ENCODE measurements at regions not wholly inside any gene's neighbourhood (a gene's known extent, or its start where the extent isn't known, plus 50 kb on each side); places are given as distances from the start of the nearest gene placed in this dataset.
"Not testable (repeated sequence)": the region's sequence is repeated elsewhere in the genome, so short reads cannot be mapped to it uniquely, and the experiment has no call there.

DNA sequence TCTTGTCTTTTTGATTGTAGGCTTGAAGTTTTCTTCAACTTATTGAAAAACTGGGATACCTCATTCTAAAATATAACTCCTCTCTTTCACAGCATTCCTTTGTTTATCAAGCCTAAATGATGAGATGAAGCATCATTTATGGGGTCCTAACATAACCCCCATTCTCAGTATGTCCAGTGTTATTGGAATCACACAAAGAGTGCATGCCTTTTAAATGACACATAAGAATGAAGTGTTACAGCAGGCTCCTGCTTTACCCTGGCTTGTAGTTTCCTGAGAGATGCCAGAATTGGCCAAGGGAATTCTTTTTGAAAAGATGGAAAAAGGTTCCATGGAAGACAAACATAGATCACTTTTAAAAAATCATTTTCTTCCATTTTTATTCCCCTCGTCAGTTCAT lies 502.4 kb downstream of the BCKDHB start:
- FAIRE-seq: no peak

DNA sequence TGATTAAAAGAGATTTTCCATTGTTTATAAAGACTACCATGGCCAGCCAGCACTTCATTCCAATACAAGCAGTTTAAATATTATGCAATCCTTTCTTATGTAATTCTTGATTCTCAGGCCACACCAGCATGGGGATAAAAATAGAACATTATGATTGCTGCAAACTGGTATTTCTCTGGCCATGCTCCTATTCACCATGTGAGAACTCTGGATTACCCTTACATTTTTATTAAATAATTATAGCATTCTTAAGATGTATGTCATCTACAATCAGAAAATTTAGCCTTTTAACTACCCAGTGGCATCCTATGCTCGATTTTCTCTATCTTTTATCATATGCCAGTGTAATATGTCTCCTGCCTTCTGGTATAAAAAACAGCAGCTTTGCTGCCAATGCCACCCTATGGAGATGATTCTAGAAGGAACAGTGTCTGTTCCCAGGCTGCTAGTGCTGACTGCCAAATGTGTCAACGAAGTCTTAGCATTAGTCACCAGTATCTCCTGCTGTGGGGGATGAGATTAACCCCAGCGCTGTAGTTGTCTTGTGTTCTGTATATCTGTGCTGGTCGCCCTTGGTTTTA lies 501.4 kb downstream of the BCKDHB start:
- no peak for FAIRE-seq

DNA sequence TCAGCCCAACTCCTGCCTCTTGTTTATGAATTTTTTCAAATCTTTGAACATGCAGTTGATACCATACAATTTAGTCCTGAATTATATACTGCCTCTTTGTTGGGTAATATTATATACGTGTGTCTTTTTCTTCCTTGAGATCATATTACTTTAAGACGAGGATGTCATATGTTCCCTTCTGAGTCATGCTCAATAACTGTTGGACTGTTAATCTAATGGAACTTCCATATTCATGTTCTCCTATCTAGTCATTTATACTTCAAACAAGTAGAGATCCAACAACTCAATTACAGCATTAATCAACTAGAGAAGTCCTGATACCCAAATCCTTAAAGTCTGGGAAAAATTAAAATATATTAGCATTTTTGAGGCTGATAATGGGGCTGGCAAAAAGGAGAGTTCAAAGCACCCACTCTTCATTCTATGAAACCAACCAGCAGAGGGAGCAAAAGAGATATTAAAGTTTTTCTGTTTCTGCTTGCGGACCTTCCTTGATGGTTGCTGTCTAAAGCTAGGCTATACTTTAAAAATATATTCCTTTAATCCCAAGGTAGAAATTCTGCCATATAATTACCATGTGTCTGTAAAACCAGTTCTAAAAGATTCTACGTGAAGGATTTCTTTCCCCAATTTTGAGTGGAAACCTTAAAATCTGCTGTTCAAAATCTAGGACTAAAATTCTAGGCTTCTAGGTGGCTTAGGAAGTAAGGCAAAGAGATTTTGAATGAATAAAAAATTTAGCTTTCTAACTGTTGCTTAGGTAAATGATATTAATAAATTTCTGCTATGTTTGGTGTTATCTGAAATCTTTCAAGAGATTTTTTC lies 498.9 kb downstream of the BCKDHB start:
- peak; percentile 75 for FAIRE-seq

DNA sequence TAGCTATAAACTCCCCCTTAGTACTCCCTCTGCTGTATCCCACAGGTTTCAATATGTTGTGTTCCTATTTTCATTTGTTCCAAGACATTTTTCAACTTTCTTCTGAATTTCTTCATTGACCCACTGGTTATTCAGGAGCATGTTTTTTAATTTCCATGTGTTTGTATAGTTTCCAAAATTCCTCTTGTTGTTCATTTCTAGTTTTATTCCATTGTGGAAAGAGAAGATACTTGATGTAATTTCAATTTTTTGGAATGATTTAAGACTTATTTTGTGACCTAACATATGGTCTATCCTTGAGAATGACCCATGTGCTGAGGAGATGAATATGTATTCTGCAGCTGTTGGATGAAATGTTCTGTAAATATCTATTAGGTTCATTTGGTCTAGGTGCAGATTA lies 497.2 kb downstream of the BCKDHB start:
- FAIRE-seq: no peak

DNA sequence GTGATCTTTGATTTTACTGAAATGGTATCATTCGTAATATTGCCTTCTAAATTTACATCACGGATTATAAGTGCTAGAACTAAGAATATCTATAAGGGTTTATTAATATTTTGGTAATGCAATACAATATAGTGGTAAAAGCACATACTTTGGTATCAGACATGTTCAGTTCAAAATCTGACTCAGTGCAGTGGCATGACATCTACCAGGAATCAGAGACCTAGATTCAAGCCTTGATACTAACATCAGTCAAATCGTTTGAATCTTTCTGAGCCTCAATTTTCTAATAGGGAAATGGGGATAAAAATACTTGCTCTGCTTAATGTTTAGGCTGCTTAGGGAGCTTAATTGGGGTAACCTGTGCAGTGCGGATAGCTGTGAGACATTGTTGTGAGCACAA lies 488.0 kb downstream of the BCKDHB start:
- FAIRE-seq: no peak

DNA sequence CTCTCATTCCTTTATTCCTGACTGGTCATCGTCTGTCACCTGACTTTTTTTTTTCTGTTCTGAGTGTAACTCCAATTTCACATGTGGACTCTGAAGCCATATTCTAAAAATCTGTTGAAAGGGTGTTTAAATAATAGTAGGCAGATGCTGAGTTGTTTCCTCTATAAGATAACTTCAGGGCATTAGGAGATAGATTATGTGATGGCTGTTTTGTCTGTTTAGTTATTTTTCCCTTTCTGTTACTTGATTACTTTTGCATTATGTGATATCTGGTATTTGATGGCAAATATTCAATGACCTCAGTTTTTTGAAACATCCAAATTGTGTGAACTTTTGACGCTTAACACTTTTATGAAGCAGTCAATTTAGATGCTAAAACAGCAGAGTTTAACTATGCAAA lies 486.0 kb downstream of the BCKDHB start:
- FAIRE-seq: no peak

DNA sequence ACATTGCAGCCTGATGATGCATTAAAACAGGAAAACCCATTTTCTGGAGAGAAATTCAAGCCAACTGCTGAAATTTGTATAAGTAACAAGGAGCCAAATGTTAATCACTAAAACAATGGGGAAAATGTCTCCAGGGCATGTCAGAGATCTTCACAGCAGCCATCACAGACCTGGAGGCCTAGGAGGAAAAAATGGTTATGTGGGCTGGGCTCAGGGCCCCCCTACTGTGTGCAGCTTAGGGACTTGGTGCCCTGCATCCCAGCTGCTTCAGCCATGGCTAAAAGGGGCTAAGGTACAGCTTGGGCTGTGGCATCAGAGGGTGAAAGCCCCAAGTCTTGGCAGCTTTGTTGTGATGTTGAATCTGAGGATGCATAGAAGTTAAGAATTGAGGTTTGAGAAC lies 479.8 kb downstream of the BCKDHB start:
- FAIRE-seq: no peak

DNA sequence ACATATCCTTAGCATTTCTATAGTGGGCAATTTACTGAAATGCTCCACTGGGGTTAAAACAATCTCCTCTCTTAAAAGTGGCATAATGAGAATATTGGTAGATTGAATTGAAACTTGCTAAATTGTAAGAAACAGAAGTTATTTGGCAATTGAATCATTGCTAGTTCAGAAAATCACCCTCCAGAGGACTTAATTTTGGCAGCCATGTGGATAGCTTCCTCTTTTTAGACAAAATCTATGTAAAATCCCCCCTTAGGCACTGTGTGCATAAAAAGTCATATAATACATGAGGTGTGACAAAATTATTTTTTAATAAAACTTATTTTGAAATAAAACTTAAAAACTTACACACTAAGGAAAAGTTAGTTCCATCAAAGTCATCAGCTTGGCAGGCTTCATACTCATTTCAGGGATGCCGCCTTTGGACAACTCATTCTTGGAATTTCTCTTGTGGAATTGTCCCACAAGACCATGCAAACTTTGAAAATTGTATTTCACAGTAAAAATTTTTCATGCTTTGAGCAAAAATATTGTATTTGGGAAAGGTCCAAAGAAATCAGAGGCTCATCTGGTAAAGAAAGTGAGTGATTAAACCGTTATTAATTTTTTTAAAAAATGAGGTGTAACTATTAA lies 473.0 kb downstream of the BCKDHB start:
- FAIRE-seq: no peak

DNA sequence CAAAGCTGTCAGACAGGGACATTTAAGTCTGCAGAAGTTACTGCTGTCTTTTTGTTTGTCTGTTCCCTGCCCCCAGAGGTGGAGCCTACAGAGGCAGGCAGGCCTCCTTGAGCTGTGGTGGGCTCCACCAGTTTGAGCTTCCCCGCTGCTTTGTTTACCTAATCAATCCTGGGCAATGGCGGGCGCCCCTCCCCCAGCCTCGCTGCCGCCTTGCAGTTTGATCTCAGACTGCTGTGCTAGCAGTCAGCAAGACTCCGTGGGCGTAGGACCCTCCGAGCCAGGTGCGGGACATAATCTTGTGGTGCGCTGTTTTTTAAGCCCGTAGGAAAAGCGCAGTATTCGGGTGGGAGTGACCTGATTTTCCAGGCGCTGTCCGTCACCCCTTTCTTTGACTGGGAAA lies 466.8 kb downstream of the BCKDHB start:
- not testable (repeated sequence) for FAIRE-seq

DNA sequence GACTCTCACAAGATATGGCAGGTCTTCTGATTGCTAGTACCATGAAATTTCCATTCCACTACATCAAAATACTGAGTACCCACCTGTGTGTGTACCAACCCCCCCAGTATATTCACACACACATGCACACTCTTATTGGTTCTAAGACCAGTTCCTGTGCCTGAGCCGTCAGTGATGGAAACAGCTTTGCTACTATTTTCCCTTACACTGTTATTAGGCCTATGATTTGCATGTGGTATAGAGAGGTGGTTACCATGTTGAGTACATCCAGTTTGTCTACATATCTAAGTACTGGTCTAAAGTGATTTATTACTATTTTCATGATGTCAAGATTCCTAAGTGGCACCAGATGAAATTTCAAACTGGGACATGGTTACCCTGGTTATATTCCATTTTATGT lies 459.9 kb downstream of the BCKDHB start:
- FAIRE-seq: no peak

DNA sequence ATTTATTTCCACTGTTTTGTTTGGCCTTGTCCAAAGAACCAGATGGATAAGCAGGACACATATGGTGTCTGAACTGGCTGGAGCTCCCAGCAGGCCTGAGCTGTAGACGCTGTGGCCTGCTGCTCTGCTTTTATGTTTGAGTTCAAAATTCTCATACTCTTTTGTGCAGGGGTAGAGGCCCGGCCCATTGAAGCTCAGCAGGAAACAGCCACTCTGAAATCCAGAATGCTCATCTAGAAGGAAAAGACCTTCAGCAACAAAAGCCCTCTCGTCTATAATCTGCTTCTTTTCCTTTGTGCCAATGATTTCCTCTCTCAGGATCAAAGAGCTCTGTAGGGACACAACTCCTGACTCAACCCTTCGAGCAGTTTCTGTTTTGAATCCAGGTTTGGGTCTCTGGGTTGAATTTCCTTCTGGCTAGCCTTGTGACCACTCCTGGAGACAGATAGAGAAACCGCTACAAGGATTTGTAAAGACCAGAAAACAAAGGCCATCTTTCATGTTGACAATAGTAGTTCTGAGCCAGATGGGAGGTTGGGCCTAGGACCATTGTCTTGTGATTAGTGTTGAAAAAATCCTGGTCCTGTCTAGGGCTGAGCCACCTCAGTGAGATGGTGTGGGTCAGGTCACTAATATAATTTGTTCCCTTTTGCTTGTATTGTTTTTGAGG lies 446.7 kb downstream of the BCKDHB start:
- FAIRE-seq: no peak

DNA sequence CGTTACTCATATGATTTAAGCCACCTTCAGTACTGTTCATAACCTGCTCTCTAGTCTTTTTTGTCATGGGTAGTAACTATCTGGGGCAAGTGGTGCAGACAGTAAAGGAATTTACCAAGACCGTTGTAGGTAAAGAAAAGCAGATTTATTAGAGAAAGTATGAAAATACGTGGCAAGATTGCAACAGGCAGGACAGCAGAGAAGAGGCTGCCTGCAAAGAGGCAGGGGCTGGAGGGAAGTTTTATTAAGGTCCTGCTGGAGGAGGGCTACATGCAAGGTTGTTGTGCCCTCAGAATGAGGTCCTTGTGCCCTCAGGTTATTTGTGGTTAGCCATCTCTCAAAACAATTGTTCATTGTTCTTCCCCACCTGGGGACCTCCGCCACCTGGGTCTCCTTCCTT lies 444.3 kb downstream of the BCKDHB start:
- FAIRE-seq: no peak

DNA sequence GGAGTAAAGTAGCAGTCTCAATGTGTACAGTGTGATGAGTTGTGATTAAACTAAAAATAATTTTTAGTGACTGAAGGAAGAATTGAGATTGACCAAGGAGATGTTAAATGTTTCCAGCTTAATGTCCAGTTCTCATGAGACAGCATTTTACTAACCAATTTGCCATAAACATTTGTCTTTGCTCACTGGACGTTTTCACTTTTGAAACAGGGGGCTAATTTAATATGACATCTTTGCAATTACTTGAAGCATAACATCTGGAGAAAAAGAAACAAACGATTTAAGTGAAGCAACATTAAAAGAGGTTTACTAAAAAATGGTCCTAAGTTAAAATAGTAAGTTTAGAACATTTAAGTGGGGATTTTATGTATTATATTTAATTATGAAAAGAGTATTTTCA lies 443.8 kb downstream of the BCKDHB start:
- peak; percentile 96 for FAIRE-seq

DNA sequence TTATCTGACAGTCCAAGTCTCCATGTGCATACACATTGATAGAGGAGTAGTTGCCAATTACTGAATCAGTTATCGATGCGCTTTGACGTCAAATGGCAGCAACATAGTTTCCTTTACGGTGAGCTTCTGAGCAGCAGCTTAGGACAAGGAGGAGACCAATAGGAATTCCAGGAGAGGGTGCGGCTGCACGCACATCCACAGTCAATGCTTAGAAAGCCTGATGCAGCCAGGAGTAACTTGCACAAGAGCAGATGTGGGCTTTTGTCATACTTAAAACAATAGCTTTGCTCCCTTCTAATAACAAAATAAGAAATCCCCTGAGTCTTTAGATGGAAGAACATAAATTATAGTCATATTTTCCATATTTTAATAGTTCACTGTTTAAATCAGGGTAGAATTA lies 442.1 kb downstream of the BCKDHB start:
- no peak for FAIRE-seq

DNA sequence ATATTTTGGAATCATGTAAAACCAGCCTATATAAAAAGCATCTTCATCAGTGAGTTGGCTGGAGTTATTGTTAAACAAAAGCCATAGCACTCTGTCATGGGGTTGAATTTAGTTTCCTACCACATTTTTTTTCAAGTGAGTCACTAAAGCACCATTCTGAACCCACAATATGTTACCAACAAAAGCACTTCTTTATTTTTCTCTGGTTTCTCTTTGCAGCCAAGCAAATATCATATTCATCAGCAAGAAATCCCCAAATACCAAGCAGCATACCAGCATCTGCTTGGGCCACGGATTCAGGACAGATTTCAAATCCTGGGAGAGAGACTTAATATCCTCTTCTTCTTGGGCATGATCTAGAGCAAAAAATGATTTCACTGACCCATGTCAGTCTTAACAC lies 441.4 kb downstream of the BCKDHB start:
- no peak for FAIRE-seq

DNA sequence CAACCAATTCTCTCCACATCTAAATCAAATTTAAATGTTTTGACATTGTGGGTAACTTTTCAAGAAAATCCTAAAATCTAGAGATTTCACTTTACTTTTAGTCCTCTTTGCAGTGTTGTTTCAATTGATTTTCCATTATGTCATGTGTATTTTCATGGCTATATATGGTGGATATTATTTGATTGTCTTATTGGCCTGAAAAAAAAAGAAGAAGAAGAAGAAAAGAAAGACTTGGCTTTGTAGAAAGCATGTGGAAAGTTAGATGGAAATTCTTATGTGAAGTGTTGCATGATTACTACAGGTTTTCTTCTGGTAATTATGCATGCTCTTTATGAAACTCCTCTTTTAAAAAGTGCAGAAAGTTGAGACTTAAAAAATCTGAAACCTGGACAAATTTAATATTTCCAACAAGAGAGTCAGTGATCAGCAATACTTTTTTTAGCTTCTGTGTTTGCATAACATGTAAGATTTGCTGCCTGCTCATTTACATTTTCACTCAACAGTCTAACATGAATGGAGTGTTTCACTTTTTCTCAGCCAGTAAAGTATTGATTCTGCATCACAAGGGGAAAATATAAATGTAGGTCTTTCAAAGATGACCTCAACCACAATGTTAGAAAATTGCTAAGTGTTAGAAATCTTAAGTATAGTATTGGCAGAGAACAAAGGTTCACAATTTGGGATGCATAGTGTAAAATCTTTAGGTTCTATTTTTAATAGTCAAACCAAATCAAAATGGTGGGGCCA lies 438.7 kb downstream of the BCKDHB start:
- no peak for FAIRE-seq

DNA sequence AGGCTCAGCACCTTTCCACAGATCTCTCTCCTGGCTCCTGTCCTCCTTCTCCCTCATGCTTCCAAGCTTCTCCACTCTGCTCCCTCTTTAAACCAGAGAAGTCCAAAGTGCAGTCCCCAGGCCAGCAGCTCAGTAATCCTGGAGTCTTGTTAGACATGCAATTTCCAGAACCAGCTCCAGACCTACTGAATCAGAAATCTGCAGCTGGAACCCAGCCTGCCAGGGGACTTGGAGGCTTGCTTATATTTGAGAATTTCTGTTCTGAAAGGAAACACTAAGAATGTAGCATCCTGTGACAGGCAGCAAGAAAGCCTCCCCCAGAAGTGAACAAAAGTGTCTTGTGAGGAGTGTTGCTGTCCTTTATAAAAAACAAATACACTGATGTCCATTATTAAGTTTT lies 438.1 kb downstream of the BCKDHB start:
- FAIRE-seq: no peak

DNA sequence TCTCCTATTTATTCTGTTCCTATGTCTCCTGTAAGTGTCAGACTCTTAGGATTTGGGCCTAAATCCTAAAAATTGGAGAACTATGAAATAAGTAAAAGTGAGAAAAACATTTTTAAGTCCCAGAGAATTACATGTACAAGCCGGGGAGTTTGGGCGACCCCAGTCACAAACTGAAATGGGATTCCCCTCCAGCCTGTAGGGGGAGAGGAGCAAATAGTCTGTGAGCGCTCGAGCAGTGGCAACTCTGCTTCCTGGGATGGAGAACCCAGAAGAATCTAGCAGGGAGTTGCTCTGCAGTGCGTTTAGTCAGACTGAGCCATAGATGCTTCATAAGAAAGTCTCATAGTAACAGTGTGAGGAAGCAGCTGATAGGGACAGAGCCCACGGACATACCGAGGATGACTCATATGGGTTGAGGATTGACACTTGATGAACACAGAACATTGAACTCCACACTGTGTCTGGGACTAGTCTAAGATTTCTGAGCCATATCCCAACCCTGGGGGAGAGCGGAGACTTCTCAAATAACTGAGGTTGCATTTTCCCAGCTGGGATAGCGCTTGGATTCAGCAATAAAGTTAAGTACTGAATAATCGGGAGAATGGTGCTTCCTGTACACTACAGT lies 437.2 kb downstream of the BCKDHB start:
- FAIRE-seq: no peak

DNA sequence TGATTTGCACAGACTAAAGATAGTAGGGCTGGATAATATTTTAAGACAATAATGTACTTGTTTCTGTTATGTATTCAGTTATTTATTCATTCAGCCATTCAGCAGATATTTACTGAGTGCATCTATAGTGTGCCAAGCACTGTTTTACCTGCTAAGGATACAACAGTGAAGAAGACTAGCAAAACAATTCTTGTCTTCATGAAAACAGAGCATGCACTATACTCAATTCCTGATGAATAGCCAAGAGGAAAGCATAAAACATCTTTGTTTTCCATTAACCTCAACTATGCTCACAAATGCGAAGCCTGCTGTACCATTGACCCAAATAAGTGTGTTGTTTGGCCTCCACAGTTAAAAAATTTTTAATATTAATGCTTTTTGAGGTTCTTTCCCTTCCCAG lies 436.7 kb downstream of the BCKDHB start:
- FAIRE-seq: no peak

DNA sequence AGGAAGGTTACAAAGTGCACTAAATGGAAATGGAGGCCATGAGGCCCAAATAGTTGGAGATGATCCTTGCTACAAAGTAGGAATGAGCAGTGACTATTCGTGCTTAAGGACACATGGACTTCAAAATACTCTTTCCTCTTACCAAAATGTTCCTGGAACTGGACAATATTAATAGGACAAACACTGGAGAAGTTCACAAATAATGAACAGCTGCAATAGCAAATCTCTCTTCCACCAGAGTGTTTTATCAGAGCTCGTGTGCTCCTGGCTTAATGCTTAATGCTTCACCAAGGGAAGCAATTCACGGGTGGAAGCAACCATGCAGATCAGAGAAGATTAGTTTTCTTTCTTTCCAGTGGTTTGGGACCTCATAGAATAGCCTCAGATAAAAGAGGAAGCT lies 435.4 kb downstream of the BCKDHB start:
- FAIRE-seq: no peak

DNA sequence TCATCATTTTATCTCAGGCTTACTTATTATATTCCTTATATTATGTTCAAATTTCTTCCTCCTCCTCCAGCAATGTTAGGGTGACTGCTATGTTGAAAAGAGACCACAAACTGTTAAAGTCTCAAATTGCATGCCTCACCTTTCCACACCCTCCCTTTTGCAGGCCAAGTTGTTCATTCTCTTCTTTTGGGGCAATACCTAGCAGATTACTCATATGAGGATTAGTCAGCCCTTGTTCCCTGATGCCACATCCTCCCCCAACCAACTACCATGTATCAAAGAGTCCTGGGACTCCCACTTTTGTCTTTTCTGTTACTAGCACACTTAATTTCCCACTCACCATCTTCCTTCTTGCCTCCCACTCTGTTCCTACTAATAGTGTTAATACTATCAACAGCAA lies 434.7 kb downstream of the BCKDHB start:
- FAIRE-seq: no peak

DNA sequence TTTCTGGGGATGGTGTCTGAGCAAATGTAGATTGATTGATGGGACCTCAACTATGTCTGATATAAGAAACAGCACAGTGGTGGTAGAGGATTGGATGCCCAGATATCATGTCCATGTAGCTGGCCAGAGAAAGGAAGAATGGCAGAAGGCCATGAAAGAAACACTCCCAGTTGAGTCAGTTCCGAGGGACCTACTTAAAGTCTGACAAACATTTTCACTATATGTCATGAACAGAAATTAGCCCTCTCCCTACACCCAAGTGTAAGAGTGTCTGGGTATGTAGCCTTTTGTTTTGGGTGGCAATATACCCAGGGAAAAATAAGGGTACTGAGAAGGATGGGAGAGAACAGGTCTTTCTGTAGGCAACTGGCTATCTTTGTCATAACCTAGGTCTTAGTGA lies 434.2 kb downstream of the BCKDHB start:
- FAIRE-seq: no peak
